ENCODE measurements at regions not wholly inside any gene's neighbourhood (a gene's known extent, or its start where the extent isn't known, plus 50 kb on each side); places are given as distances from the start of the nearest gene placed in this dataset.
A peak's percentile ranks its signal among the peaks of the same experiment; 100 is the strongest.
"Not testable (repeated sequence)": the region's sequence is repeated elsewhere in the genome, so short reads cannot be mapped to it uniquely, and the experiment has no call there.

DNA sequence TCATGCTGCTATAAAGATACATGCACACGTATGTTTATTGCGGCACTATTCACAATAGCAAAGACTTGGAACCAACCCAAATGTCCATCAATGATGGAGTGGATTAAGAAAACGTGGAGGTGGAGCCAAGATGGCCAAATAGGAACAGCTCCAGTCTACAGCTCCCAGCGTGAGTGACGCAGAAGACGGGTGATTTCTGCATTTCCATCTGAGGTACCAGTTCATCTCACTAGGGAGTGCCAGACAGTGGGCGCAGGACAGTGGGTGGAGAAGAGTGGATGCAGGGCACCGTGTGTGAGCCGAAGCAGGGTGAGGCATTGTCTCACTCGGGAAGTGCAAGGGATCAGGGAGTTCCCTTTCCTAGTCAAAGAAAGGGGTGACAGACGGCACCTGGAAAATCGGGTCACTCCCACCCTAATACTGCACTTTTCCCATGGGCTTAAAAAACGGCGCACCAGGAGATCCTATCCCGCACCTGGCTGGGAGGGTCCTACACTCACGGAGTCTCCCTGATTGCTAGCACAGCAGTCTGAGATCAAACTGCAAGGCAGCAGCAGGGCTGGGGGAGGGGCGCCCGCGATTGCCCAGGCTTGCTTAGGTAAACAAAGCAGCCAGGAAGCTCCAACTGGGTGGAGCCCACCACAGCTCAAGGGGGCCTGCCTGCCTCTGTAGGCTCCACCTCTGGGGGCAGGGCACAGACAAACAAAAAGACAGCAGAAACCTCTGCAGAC is 435.5 kb upstream of the PIK3R1 start:
- not testable (repeated sequence) for H3K9me3 ChIP-seq (ENCODE audit: control insufficient read depth, insufficient read depth, low read length); H3K4me1 ChIP-seq (ENCODE audit: control insufficient read depth, insufficient read depth, low read length); H3K36me3 ChIP-seq (ENCODE audit: control insufficient read depth, insufficient read depth, low read length); H3K27ac ChIP-seq (ENCODE audit: low read depth, low read length); H3K4me3 ChIP-seq (ENCODE audit: low read depth, low read length); DNase-seq (ENCODE audit: low read depth in 4 of 6, low spot score in 6 of 6); H3K27me3 ChIP-seq (ENCODE audit: control insufficient read depth, insufficient read depth, low read length)
- 84% methylated on average over 11 of the region's 19 CpGs for WGBS (ENCODE audit: insufficient coverage)

DNA sequence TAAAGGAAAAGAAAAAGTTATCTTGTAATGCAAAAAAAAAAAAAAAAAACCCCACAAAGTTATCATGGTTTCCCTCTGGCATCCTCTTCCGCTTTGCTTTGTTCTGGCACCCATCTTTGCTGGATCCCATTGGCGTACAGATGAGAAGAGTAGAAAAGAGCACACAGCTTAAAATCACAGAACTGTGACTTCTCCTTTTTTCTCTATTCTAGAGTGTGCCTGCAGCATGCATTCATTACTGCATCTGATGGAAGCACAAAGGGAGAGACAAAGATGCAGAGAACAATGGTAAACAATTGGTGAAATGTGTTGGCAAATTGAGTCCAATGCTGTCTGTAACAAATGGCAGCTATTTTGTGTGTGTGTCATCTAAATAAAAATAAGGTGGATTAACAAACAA is 440.8 kb upstream of the PIK3R1 start:
- no peaks in the 10 kb centered on the region for H3K4me1 ChIP-seq (ENCODE audit: control insufficient read depth, insufficient read depth, low read length)
- peak in 3 of 6 donors; percentile 6 to 57 (median 38) for DNase-seq (ENCODE audit: low read depth in 4 of 6, low spot score in 6 of 6)
- H3K27me3 ChIP-seq (ENCODE audit: control insufficient read depth, insufficient read depth, low read length): no peaks in the 10 kb centered on the region
- H3K4me3 ChIP-seq (ENCODE audit: low read depth, low read length): no peak overlapping the region
- peaks cover 2% of the 10 kb centered on the region for H3K9me3 ChIP-seq (ENCODE audit: control insufficient read depth, insufficient read depth, low read length)
- no peak overlapping the region for H3K27ac ChIP-seq (ENCODE audit: low read depth, low read length)
- H3K36me3 ChIP-seq (ENCODE audit: control insufficient read depth, insufficient read depth, low read length): no peaks in the 10 kb centered on the region
- WGBS (ENCODE audit: insufficient coverage): 83% methylated on average over 2 of the region's 2 CpGs

GRCh38 chr5:67774267-67774552 is 441.3 kb upstream of the PIK3R1 start:
- Histone ChIP-seq H3K9me3 (ENCODE audit: control insufficient read depth, insufficient read depth, low read length) (peaks cover 2% of the 10 kb centered on the region), H3K27ac (ENCODE audit: low read depth, low read length) (peak overlapping the region; percentile 49), H3K4me3 (ENCODE audit: low read depth, low read length) (no peak overlapping the region), H3K36me3 (ENCODE audit: control insufficient read depth, insufficient read depth, low read length) (no peaks in the 10 kb centered on the region), H3K27me3 (ENCODE audit: control insufficient read depth, insufficient read depth, low read length) (no peaks in the 10 kb centered on the region), H3K4me1 (ENCODE audit: control insufficient read depth, insufficient read depth, low read length) (no peaks in the 10 kb centered on the region)
- WGBS (ENCODE audit: insufficient coverage): no CpG with 5 or more reads among the region's 2 CpGs
- DNase-seq (ENCODE audit: low read depth in 4 of 6, low spot score in 6 of 6): no peak

- WGBS (ENCODE audit: insufficient coverage): no CpG with 5 or more reads among the region's 3 CpGs
- H3K27ac ChIP-seq (ENCODE audit: low read depth, low read length): peak overlapping the region; percentile 49
- H3K4me1 ChIP-seq (ENCODE audit: control insufficient read depth, insufficient read depth, low read length): no peaks in the 10 kb centered on the region
- peak in 4 of 6 donors; percentile 12 to 70 (median 36) for DNase-seq (ENCODE audit: low read depth in 4 of 6, low spot score in 6 of 6)
- H3K36me3 ChIP-seq (ENCODE audit: control insufficient read depth, insufficient read depth, low read length): no peaks in the 10 kb centered on the region
- peaks cover 2% of the 10 kb centered on the region for H3K9me3 ChIP-seq (ENCODE audit: control insufficient read depth, insufficient read depth, low read length)
- no peaks in the 10 kb centered on the region for H3K27me3 ChIP-seq (ENCODE audit: control insufficient read depth, insufficient read depth, low read length)
- H3K4me3 ChIP-seq (ENCODE audit: low read depth, low read length): no peak overlapping the region
These were observed 441.9 kb upstream of the PIK3R1 start for GRCh38 chr5:67773411-67774266.

- no peaks in the 10 kb centered on the region for H3K4me1 ChIP-seq (ENCODE audit: control insufficient read depth, insufficient read depth, low read length)
- WGBS (ENCODE audit: insufficient coverage): no CpG with 5 or more reads among the region's 6 CpGs
- no peak overlapping the region for H3K4me3 ChIP-seq (ENCODE audit: low read depth, low read length)
- no peaks in the 10 kb centered on the region for H3K27me3 ChIP-seq (ENCODE audit: control insufficient read depth, insufficient read depth, low read length)
- no peaks in the 10 kb centered on the region for H3K36me3 ChIP-seq (ENCODE audit: control insufficient read depth, insufficient read depth, low read length)
- no peak overlapping the region for H3K27ac ChIP-seq (ENCODE audit: low read depth, low read length)
- no peak for DNase-seq (ENCODE audit: low read depth in 4 of 6, low spot score in 6 of 6)
- no peaks in the 10 kb centered on the region for H3K9me3 ChIP-seq (ENCODE audit: control insufficient read depth, insufficient read depth, low read length)
These were observed 443.8 kb upstream of the PIK3R1 start for GRCh38 chr5:67771791-67772190.

DNA sequence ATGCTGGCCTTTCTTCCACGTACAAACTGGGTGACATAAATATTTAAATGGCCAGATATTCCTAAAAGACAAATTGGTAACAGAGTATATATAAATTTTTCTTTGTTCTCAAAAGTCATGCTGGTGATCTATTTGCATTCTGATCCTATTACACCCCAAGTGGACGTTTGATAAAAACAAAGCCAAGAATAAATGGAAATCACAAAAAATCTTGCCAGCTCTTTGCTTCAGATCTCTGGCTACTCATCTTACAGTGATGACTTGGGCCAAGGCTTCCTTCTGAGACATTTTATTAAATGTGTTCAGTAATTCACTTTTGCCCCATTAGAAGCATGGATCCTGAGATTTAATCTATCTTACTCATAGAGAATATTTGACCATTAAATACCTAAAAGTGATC is 444.3 kb upstream of the PIK3R1 start:
- H3K27ac ChIP-seq (ENCODE audit: low read depth, low read length): no peak overlapping the region
- no peaks in the 10 kb centered on the region for H3K27me3 ChIP-seq (ENCODE audit: control insufficient read depth, insufficient read depth, low read length)
- no peak for DNase-seq (ENCODE audit: low read depth in 4 of 6, low spot score in 6 of 6)
- no peaks in the 10 kb centered on the region for H3K36me3 ChIP-seq (ENCODE audit: control insufficient read depth, insufficient read depth, low read length)
- WGBS (ENCODE audit: insufficient coverage): no CpG with 5 or more reads among the region's 2 CpGs
- no peak overlapping the region for H3K4me3 ChIP-seq (ENCODE audit: low read depth, low read length)
- H3K9me3 ChIP-seq (ENCODE audit: control insufficient read depth, insufficient read depth, low read length): no peaks in the 10 kb centered on the region
- no peaks in the 10 kb centered on the region for H3K4me1 ChIP-seq (ENCODE audit: control insufficient read depth, insufficient read depth, low read length)

DNA sequence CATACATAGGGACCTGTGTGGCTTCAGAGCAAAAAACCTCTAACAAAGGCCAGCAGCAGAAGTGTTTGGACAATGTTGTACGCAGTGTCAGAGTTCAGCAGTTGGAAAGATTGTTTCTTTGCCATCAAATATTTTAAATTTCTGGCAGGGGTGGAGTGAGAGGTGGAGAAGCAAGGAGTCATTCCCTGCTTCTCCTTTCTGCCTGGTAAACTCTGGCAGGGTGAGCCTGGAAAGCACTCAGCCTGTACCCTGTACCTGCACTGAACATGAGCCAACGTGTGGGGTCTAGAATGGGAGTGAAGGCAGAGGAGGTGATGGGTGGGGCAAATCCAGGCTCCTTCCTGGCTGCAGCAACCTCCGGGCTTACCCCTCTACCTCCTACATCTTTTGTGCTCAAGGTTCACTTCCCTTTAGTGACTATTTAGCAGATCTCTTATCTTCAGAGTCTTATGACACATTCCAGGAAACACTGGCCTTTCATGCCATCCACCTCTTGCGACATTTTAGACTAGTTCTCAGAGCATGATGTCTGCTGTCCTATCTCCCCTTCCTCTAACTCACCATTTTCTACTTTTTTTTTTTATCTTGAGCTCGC is 445.0 kb upstream of the PIK3R1 start:
- WGBS (ENCODE audit: insufficient coverage): 94% methylated on average over 3 of the region's 5 CpGs
- no peaks in the 10 kb centered on the region for H3K4me1 ChIP-seq (ENCODE audit: control insufficient read depth, insufficient read depth, low read length)
- no peaks in the 10 kb centered on the region for H3K9me3 ChIP-seq (ENCODE audit: control insufficient read depth, insufficient read depth, low read length)
- no peak for DNase-seq (ENCODE audit: low read depth in 4 of 6, low spot score in 6 of 6)
- no peaks in the 10 kb centered on the region for H3K27me3 ChIP-seq (ENCODE audit: control insufficient read depth, insufficient read depth, low read length)
- H3K4me3 ChIP-seq (ENCODE audit: low read depth, low read length): no peak overlapping the region
- no peak overlapping the region for H3K27ac ChIP-seq (ENCODE audit: low read depth, low read length)
- no peaks in the 10 kb centered on the region for H3K36me3 ChIP-seq (ENCODE audit: control insufficient read depth, insufficient read depth, low read length)

DNA sequence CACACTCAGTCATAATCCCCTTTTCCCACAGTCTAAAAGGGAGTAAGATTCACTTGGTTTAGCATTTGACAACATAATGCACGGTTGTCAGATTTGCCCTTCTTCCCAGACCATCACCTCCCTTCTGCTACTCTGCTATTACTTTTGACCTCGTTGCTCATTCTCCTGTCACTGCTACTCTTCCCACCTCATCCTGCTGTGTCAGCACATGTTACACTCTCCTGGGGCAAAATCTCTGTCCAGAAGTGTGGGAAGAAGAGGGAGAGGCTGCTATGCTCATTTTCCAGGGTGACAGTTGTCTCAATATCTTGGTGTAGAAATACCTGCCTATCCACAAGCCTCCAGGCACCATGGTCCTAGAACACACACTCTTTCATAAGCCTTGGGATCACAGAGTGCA is 449.9 kb upstream of the PIK3R1 start:
- H3K4me3 ChIP-seq (ENCODE audit: low read depth, low read length): no peak overlapping the region
- no peaks in the 10 kb centered on the region for H3K27me3 ChIP-seq (ENCODE audit: control insufficient read depth, insufficient read depth, low read length)
- WGBS (ENCODE audit: insufficient coverage): 92% methylated on average over 2 of the region's 2 CpGs
- H3K36me3 ChIP-seq (ENCODE audit: control insufficient read depth, insufficient read depth, low read length): no peaks in the 10 kb centered on the region
- no peaks in the 10 kb centered on the region for H3K4me1 ChIP-seq (ENCODE audit: control insufficient read depth, insufficient read depth, low read length)
- H3K27ac ChIP-seq (ENCODE audit: low read depth, low read length): no peak overlapping the region
- no peaks in the 10 kb centered on the region for H3K9me3 ChIP-seq (ENCODE audit: control insufficient read depth, insufficient read depth, low read length)
- no peak for DNase-seq (ENCODE audit: low read depth in 4 of 6, low spot score in 6 of 6)

GRCh38 chr5:67757771-67758170 is 457.8 kb upstream of the PIK3R1 start:
- H3K27me3 ChIP-seq (ENCODE audit: control insufficient read depth, insufficient read depth, low read length); H3K4me3 ChIP-seq (ENCODE audit: low read depth, low read length); H3K4me1 ChIP-seq (ENCODE audit: control insufficient read depth, insufficient read depth, low read length); H3K9me3 ChIP-seq (ENCODE audit: control insufficient read depth, insufficient read depth, low read length); H3K36me3 ChIP-seq (ENCODE audit: control insufficient read depth, insufficient read depth, low read length); DNase-seq (ENCODE audit: low read depth in 4 of 6, low spot score in 6 of 6); H3K27ac ChIP-seq (ENCODE audit: low read depth, low read length): not testable (repeated sequence)
- WGBS (ENCODE audit: insufficient coverage): 97% methylated on average over 10 of the region's 10 CpGs

GRCh38 chr5:67752357-67752708 is 463.2 kb upstream of the PIK3R1 start:
- Histone ChIP-seq H3K27ac (ENCODE audit: low read depth, low read length) (no peak overlapping the region), H3K4me1 (ENCODE audit: control insufficient read depth, insufficient read depth, low read length) (no peaks in the 10 kb centered on the region), H3K27me3 (ENCODE audit: control insufficient read depth, insufficient read depth, low read length) (no peaks in the 10 kb centered on the region), H3K9me3 (ENCODE audit: control insufficient read depth, insufficient read depth, low read length) (peaks cover 5% of the 10 kb centered on the region), H3K36me3 (ENCODE audit: control insufficient read depth, insufficient read depth, low read length) (no peaks in the 10 kb centered on the region), H3K4me3 (ENCODE audit: low read depth, low read length) (no peak overlapping the region)
- WGBS (ENCODE audit: insufficient coverage): no CpG with 5 or more reads among the region's 2 CpGs
- DNase-seq (ENCODE audit: low read depth in 4 of 6, low spot score in 6 of 6): no peak

Measured in spinal cord (tissue), 9 donors.